ENCODE measurements at regions not wholly inside any gene's neighbourhood (a gene's known extent, or its start where the extent isn't known, plus 50 kb on each side); places are given as distances from the start of the nearest gene placed in this dataset.

GRCh38 chr6:103455275-103455674 is 1404.4 kb downstream of the HACE1 start:
- no peak for FAIRE-seq

More at GRCh38 chr6:103455275-103455674, 1404.4 kb downstream of the HACE1 start:
- Histone ChIP-seq H3K4me3 (replicated peaks in 1 of 3; ENCODE audit: insufficient read depth in 1 of 3, low read depth in 2 of 3, low read length in 3 of 3) (no peak overlapping the region), H3K27ac (ENCODE audit: extremely low read length, insufficient read depth, low read length) (no peak overlapping the region), H3K9me3 (ENCODE audit: low read length) (no peaks in the 10 kb centered on the region), H3K79me2 (ENCODE audit: insufficient read depth, low read length) (no peaks in the 10 kb centered on the region), H3K27me3 (ENCODE audit: control insufficient read depth in 1 of 2, insufficient read depth in 2 of 2, low read length in 2 of 2) (no peaks in the 10 kb centered on the region; a peak in 1 of 5 replicates), H3K4me2 (ENCODE audit: low read depth, low read length) (no peak overlapping the region), H3K36me3 (replicated peaks in 1 of 2; ENCODE audit: control insufficient read depth in 1 of 2, insufficient read depth in 2 of 2, low read length in 2 of 2) (no peaks in the 10 kb centered on the region), H4K20me1 (ENCODE audit: insufficient read depth, low read length) (no peaks in the 10 kb centered on the region), H2AFZ (ENCODE audit: low read length) (no peak overlapping the region), H3K9ac (ENCODE audit: insufficient read depth, low read depth, low read length) (no peak overlapping the region), H3K4me1 (ENCODE audit: insufficient read depth, low read length) (no peaks in the 10 kb centered on the region)
- WGBS (ENCODE audit: low lambda C conversion rate) = 7% methylated on average over 1 of the region's 1 CpG
- no peak for TF ChIP-seq CEBPZ (IDR thresholded peaks at IDR 0.05; ENCODE audit: low read length)
- TF ChIP-seq NR2C2 (CRISPR knock-in tag; IDR thresholded peaks at IDR 0.05; ENCODE audit: borderline replicate concordance) = no peak
- TF ChIP-seq ZNF30 (CRISPR knock-in tag; IDR thresholded peaks at IDR 0.05) = no peak
- TF ChIP-seq RERE (CRISPR knock-in tag; IDR thresholded peaks at IDR 0.05; ENCODE audit: low read depth) = no peak
- TF ChIP-seq ZNF235 (CRISPR knock-in tag; IDR thresholded peaks at IDR 0.05; ENCODE audit: borderline replicate concordance) = no peak
- TF ChIP-seq ATF7-NPFF (CRISPR knock-in tag; IDR thresholded peaks at IDR 0.05; ENCODE audit: low read depth) = no peak
- no peak for TF ChIP-seq RAD21 (CRISPR knock-in tag; IDR thresholded peaks at IDR 0.05)
- ChIA-PET CTCF (ENCODE audit: low intra/inter-chr PET ratio, low total read pairs) (no interaction called here), POLR2A (no interaction called here)
- no TSS peak for BruUV-seq (replicated peaks)
- in situ Hi-C loops (cut with HindIII; ENCODE audit: extremely low pct_ligation_motif_present, low pct_unique_long_range_greater_than_20kb) = no loop called here
- ATAC-seq = no peak
- DNase-seq (ENCODE audit: low spot score) = no peak
- intact Hi-C loops (cut with micrococcal nuclease; ENCODE audit: unreplicated experiment) = no loop called here

Measured in HepG2 (cell line).